Naive thymus-derived CD4-positive, alpha-beta T cell (primary cell): ENCODE measurements at regions not wholly inside any gene's neighbourhood (a gene's known extent, or its start where the extent isn't known, plus 50 kb on each side); places are given as distances from the start of the nearest gene placed in this dataset.
"Not testable (repeated sequence)": the region's sequence is repeated elsewhere in the genome, so short reads cannot be mapped to it uniquely, and the experiment has no call there.

Experiments
- ATAC-seq: fragments of 150-1000 bp; cut with Tn5 transposase; 2 replicates; pipeline ENCODE4 v1.10.0; 2021; ENCODE audit warnings: mild to moderate bottlenecking, moderate library complexity
- CTCF ChIA-PET: fragments of 350-600 bp; sonication (Branson Sonifier 250); formaldehyde crosslinking; loops from one replicate; lab custom pipeline; 2021; ENCODE audit warnings: antibody characterized with exemption; lab: Charles Lee
- POLR2A ChIA-PET: fragments of 350-600 bp; sonication (Branson Sonifier 250); formaldehyde crosslinking; loops from one replicate; lab custom pipeline; 2021; ENCODE audit warnings: antibody characterized with exemption, inconsistent platforms; lab: Charles Lee
- DNase-seq, 9 donors: peaks; one replicate each; pipeline versions ENCODE4 v3.0.0 to v3.0.0-alpha.2; 2020 to 2022; ENCODE audit warnings: mixed read lengths in 1 of 9
- H3K27ac ChIP-seq: one replicate; pipeline ENCODE4 v1.7.0; 2013; ENCODE audit warnings: mild to moderate bottlenecking, low read depth, low read length, moderate library complexity
- H3K27me3 ChIP-seq, 2 donors: one replicate each; pipeline ENCODE4 v1.7.0; 2013; ENCODE audit warnings: low read length in 2 of 2, mild to moderate bottlenecking in 2 of 2, moderate library complexity in 2 of 2; ENCODE audit not compliant: control insufficient read depth in 2 of 2, insufficient read depth in 2 of 2
- H3K36me3 ChIP-seq, 3 experiments: 1 replicate in 2 of 3; 2 replicates in 1 of 3; pipeline ENCODE4 v1.7.0; 2013; ENCODE audit warnings: low read length in 3 of 3, mild to moderate bottlenecking in 3 of 3, moderate library complexity in 1 of 3; ENCODE audit not compliant: insufficient read depth in 3 of 3, control insufficient read depth in 2 of 3
- H3K4me1 ChIP-seq, 2 donors: one replicate each; pipeline ENCODE4 v1.7.0; 2013; ENCODE audit warnings: low read length in 2 of 2, mild to moderate bottlenecking in 2 of 2, moderate library complexity in 1 of 2; ENCODE audit not compliant: control insufficient read depth in 2 of 2, insufficient read depth in 2 of 2
- H3K4me3 ChIP-seq: 2 replicates; pipeline ENCODE4 v1.7.0; 2013; ENCODE audit warnings: mild to moderate bottlenecking, low read length
- H3K9me3 ChIP-seq, 3 experiments: 1 replicate in 2 of 3; 2 replicates in 1 of 3; pipeline ENCODE4 v1.7.0; 2013; ENCODE audit warnings: low read length in 3 of 3; ENCODE audit not compliant: control insufficient read depth in 2 of 3
- H3K27ac Mint-ChIP-seq, 9 donors: one replicate each; pipeline ENCODE4 v1.8.0; 2020 to 2022; ENCODE audit warnings: mixed read lengths in 9 of 9, mild to moderate bottlenecking in 8 of 9, moderate library complexity in 5 of 9, inconsistent platforms in 2 of 9
- H3K27me3 Mint-ChIP-seq, 5 donors: one replicate each; pipeline ENCODE4 v1.8.0; 2021 to 2022; ENCODE audit warnings: mixed read lengths in 5 of 5, mild to moderate bottlenecking in 1 of 5
- H3K36me3 Mint-ChIP-seq, 5 donors: one replicate each; pipeline ENCODE4 v1.8.0; 2020 to 2022; ENCODE audit warnings: mixed read lengths in 5 of 5, mild to moderate bottlenecking in 3 of 5, inconsistent platforms in 1 of 5
- H3K4me1 Mint-ChIP-seq, 7 donors: one replicate each; pipeline ENCODE4 v1.8.0; 2020 to 2022; ENCODE audit warnings: mixed read lengths in 7 of 7, mild to moderate bottlenecking in 3 of 7, inconsistent platforms in 1 of 7
- H3K4me3 Mint-ChIP-seq, 10 donors: one replicate each; pipeline ENCODE4 v1.8.0; 2020 to 2022; ENCODE audit warnings: mild to moderate bottlenecking in 10 of 10, mixed read lengths in 10 of 10, moderate library complexity in 6 of 10, inconsistent platforms in 2 of 10
- H3K9me3 Mint-ChIP-seq, 11 donors: one replicate each; pipeline ENCODE4 v1.8.0; 2020 to 2022; ENCODE audit warnings: mixed read lengths in 11 of 11, mild to moderate bottlenecking in 4 of 11, inconsistent platforms in 1 of 11, moderate library complexity in 1 of 11
- intact Hi-C, 2 donors: fragments of 100-400 bp; cut with micrococcal nuclease; formaldehyde crosslinking; loops; one replicate each; pipeline ENCODE4 v1.15.1; 2023

GRCh38 chr17:45605751-45606150 lies 115.2 kb upstream of the PLEKHM1 start:
- H3K36me3 Mint-ChIP-seq, intact Hi-C loops, H3K4me3 ChIP-seq, H3K9me3 Mint-ChIP-seq, H3K36me3 ChIP-seq, H3K27me3 ChIP-seq, H3K4me3 Mint-ChIP-seq, POLR2A ChIA-PET, H3K9me3 ChIP-seq, H3K27me3 Mint-ChIP-seq, H3K4me1 ChIP-seq, DNase-seq, H3K27ac ChIP-seq, H3K27ac Mint-ChIP-seq, ATAC-seq, H3K4me1 Mint-ChIP-seq, CTCF ChIA-PET: not testable (repeated sequence)

GRCh38 chr17:45619984-45620405 lies 129.5 kb upstream of the PLEKHM1 start:
- H3K4me1 ChIP-seq, H3K9me3 ChIP-seq, H3K36me3 ChIP-seq, H3K27me3 ChIP-seq, POLR2A ChIA-PET, H3K9me3 Mint-ChIP-seq, H3K36me3 Mint-ChIP-seq, H3K27ac ChIP-seq, intact Hi-C loops, CTCF ChIA-PET, H3K27me3 Mint-ChIP-seq: not testable (repeated sequence)
- peak; percentile 100 for ATAC-seq
- Mint-ChIP-seq H3K4me1 (peaks cover 0 to 10% (median 4%) of the 10 kb centered on the region in 7 donors), H3K27ac (peak overlapping the region in 6 of 9 donors; percentile 68 to 90 (median 86)), H3K4me3 (peak overlapping the region in 9 of 10 donors; percentile 85 to 94 (median 89))
- DNase-seq = peak in 8 of 9 donors; percentile 70 to 90 (median 81)
- peak overlapping the region; percentile 51 for H3K4me3 ChIP-seq

- H3K36me3 Mint-ChIP-seq, CTCF ChIA-PET, H3K4me3 ChIP-seq, H3K27me3 ChIP-seq, H3K27me3 Mint-ChIP-seq, H3K36me3 ChIP-seq, intact Hi-C loops, POLR2A ChIA-PET, DNase-seq, H3K9me3 Mint-ChIP-seq, H3K9me3 ChIP-seq, H3K4me1 ChIP-seq: not testable (repeated sequence)
- ATAC-seq = peak; percentile 65
- peak overlapping the region in 8 of 10 donors; percentile 85 to 94 (median 88) for H3K4me3 Mint-ChIP-seq
- peak overlapping the region in 2 of 9 donors; percentile 68 to 87 for H3K27ac Mint-ChIP-seq
- peaks cover 0 to 10% (median 4%) of the 10 kb centered on the region in 7 donors for H3K4me1 Mint-ChIP-seq
- H3K27ac ChIP-seq = peak overlapping the region; percentile 55
Observed at GRCh38 chr17:45620468-45620867, 129.9 kb upstream of the PLEKHM1 start.

GRCh38 chr17:45621087-45621486 lies 130.6 kb upstream of the PLEKHM1 start:
- H3K4me1 Mint-ChIP-seq = peaks cover 0 to 10% (median 4%) of the 10 kb centered on the region in 7 donors
- H3K27me3 ChIP-seq, H3K36me3 ChIP-seq, H3K27me3 Mint-ChIP-seq, POLR2A ChIA-PET, ATAC-seq, H3K9me3 Mint-ChIP-seq, intact Hi-C loops, H3K27ac ChIP-seq, H3K9me3 ChIP-seq, H3K4me1 ChIP-seq, CTCF ChIA-PET, H3K4me3 ChIP-seq, H3K27ac Mint-ChIP-seq, H3K36me3 Mint-ChIP-seq, DNase-seq: not testable (repeated sequence)
- H3K4me3 Mint-ChIP-seq = peak overlapping the region in 7 of 10 donors; percentile 36 to 60 (median 46)

- H3K27ac ChIP-seq, CTCF ChIA-PET, POLR2A ChIA-PET, H3K4me1 ChIP-seq, H3K27me3 Mint-ChIP-seq, ATAC-seq, H3K36me3 ChIP-seq, H3K36me3 Mint-ChIP-seq, intact Hi-C loops, H3K9me3 Mint-ChIP-seq, H3K27ac Mint-ChIP-seq, DNase-seq, H3K27me3 ChIP-seq, H3K9me3 ChIP-seq, H3K4me3 ChIP-seq: not testable (repeated sequence)
- H3K4me3 Mint-ChIP-seq = peak overlapping the region in 2 of 10 donors; percentile 62 to 64
- H3K4me1 Mint-ChIP-seq = peaks cover 0 to 10% (median 5%) of the 10 kb centered on the region in 7 donors
Observed at GRCh38 chr17:45622295-45622694, 131.8 kb upstream of the PLEKHM1 start.

GRCh38 chr17:45628019-45628418 lies 137.5 kb upstream of the PLEKHM1 start:
- DNase-seq = no peak
- no peak for ATAC-seq
- Histone ChIP-seq H3K27me3 (no peaks in the 10 kb centered on the region), H3K36me3 (peaks cover 0 to 47% (median 11%) of the 10 kb centered on the region in 3 experiments), H3K27ac (no peak overlapping the region), H3K9me3 (no peaks in the 10 kb centered on the region), H3K4me1 (no peaks in the 10 kb centered on the region), H3K4me3 (no peak overlapping the region)
- Mint-ChIP-seq H3K9me3 (peaks cover 0 to 2% (median 0%) of the 10 kb centered on the region in 11 donors), H3K4me1 (peaks cover 0 to 6% (median 0%) of the 10 kb centered on the region in 7 donors), H3K27me3 (no peaks in the 10 kb centered on the region), H3K27ac (no peak overlapping the region), H3K4me3 (no peak overlapping the region), H3K36me3 (peaks cover 5 to 29% (median 7%) of the 10 kb centered on the region in 5 donors)
- intact Hi-C loops = no loop called here
- POLR2A ChIA-PET = no interaction called here
- CTCF ChIA-PET = no interaction called here

GRCh38 chr17:45631941-45632340 lies 141.4 kb upstream of the PLEKHM1 start:
- peaks cover 0 to 79% (median 11%) of the 10 kb centered on the region in 3 experiments for H3K36me3 ChIP-seq
- intact Hi-C loops = no loop called here
- CTCF ChIA-PET = interaction anchor here (0.6 kb wide), 1 partner anchor 371 kb away, joined by 3 read pairs; no protein-coding TSS in a partner anchor

More at GRCh38 chr17:45631941-45632340, 141.4 kb upstream of the PLEKHM1 start:
- H3K4me3 ChIP-seq = no peak overlapping the region
- no peak for DNase-seq
- H3K4me1 ChIP-seq = no peaks in the 10 kb centered on the region
- peaks cover 6 to 39% (median 13%) of the 10 kb centered on the region in 5 donors for H3K36me3 Mint-ChIP-seq
- H3K4me1 Mint-ChIP-seq = peaks cover 0 to 7% (median 0%) of the 10 kb centered on the region in 7 donors
- no peaks in the 10 kb centered on the region for H3K27me3 Mint-ChIP-seq
- H3K9me3 Mint-ChIP-seq = peaks cover 0 to 2% (median 0%) of the 10 kb centered on the region in 11 donors
- no peak overlapping the region for H3K27ac Mint-ChIP-seq
- POLR2A ChIA-PET = no interaction called here
- no peak overlapping the region for H3K4me3 Mint-ChIP-seq
- H3K9me3 ChIP-seq = no peaks in the 10 kb centered on the region
- no peak overlapping the region for H3K27ac ChIP-seq
- no peak for ATAC-seq
- no peaks in the 10 kb centered on the region for H3K27me3 ChIP-seq
